ENCODE measurements at regions not wholly inside any gene's neighbourhood (a gene's known extent, or its start where the extent isn't known, plus 50 kb on each side); places are given as distances from the start of the nearest gene placed in this dataset.

- DNase-seq = no peak
Observed at GRCh38 chr2:136448986-136449780, 316.2 kb upstream of the THSD7B start.

DNA sequence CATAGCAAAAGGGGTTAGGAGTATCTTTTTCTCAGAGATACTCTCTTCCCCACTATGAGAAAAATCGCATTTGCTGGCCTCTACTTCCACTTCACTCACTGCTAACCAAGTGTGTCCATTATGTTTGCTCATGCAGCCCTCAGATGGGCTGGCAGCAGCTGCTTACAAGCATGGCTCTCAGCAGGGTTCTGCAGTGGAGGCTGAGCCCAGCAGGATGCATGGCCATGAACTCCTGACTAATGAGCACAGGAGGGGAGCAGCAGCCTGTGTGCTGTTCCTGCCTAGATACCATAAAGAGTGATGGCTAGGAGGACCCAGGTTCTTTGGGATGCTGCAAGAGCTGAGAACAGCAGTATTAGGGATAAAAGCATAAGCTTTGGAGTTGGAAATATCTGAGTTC is 316.9 kb upstream of the THSD7B start:
- no peak for DNase-seq

DNA sequence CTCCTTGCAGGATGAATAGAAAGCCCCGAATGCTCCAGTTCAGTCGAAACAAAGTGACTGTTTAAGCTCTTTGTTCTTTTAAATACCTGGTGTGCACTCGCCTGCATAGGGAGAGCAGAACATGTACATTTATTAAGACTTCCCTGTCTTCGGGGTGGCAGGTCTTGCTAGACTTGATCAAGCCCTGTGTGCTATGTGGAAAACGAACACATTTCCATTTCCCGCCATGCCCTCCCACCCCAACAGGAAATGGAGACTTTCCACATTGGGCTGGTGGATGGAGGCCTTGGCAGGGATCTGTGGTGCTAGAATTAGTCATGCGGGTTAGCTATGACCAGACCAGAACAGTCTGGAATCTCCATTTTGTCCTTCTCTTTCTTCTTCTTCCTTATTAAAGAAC is 321.0 kb upstream of the THSD7B start:
- DNase-seq = no peak

DNA sequence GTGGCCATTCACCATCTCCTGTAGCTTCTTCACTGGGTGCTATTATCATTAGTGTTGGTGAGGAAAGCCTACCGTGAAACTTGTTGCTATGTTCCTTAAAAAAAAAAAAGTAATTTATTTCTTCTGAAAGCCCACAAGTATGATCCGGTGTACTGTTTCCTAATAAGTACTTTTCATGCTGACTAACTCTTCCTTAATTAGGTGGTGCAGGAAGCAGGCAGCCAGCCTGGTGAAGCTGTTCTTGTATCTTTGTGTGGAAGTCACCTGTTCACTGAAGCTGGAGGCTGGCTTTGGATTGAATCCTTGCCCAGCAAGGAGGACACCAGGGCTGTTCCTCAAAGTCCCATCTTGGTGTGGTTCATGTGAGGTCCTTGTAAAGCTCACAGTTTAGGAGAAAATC is 321.7 kb upstream of the THSD7B start:
- no peak for DNase-seq

- no peak for DNase-seq
Observed at GRCh38 chr2:136441979-136442714, 323.2 kb upstream of the THSD7B start.

GRCh38 chr2:136439064-136439676 is 321.2 kb upstream of the CXCR4 start:
- no peak for DNase-seq

DNA sequence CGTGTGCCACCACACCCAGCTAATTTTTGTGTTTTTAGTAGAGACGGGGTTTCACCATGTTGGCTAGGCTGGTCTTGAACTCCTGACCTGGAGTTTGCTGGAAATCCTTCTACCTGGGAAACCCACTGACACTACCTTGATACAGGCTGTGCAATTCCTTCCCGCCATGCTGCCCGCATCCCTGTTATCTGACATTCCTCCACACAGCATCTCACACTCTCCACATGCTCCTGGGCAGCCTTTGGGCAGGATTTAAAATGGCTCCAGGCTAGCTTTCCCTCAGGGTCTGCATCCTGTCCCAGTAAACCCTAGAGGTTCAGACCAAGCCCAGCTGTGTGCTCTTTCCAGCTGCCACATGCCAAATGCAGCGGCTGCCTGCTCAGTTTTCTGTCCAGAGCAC is 319.5 kb upstream of the CXCR4 start:
- DNase-seq = no peak

- no peak for DNase-seq
Observed at GRCh38 chr2:136436936-136437335, 319.0 kb upstream of the CXCR4 start.

- no peak for DNase-seq
Observed at GRCh38 chr2:136434251-136434715, 316.3 kb upstream of the CXCR4 start.

GRCh38 chr2:136433261-136433660 is 315.3 kb upstream of the CXCR4 start:
- no peak for DNase-seq

- DNase-seq = no peak
Observed at GRCh38 chr2:136424112-136424511, 306.2 kb upstream of the CXCR4 start.

- peak; percentile 32 for DNase-seq
Observed at GRCh38 chr2:136423516-136423996, 305.6 kb upstream of the CXCR4 start.

GRCh38 chr2:136422512-136422911 is 304.6 kb upstream of the CXCR4 start:
- no peak for DNase-seq

DNA sequence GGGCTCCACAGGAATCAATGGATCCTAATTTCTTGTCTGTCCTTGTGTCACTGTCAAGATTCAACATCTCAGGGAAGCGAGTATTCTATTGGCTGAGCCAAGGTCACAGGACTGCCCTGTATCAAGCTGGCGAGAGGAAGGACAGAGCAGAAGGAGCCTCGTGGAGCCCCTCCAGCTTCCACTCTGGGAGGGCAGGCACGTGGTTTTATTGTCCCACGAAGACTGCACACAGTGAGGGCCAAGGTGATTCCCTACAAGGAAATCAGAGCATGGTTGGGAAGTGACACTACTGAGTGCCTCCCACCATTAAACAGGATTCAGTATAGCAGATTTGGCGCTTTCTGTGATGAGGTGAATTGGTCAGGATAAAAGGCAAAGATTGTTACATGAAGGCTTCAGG is 302.4 kb upstream of the CXCR4 start:
- DNase-seq = no peak

DNA sequence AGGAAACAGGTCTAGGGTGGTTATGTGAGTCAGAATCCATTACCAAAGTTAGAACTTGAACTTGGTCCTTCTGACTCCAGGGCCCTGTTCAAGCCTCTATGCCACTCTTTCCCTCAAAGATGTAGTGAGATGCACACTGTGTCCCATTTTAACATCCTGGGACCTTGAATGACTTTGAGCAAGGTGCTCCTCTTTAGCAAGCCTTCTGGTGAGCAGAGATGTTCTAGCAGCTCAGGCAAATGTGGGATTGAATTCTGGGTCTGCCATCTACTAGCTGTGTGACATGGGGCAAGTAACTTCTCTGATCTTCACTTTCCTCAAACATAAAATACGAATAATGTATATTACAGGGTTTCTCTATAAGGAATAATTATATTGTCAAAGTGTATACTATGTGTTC is 294.0 kb upstream of the CXCR4 start:
- DNase-seq = no peak

DNA sequence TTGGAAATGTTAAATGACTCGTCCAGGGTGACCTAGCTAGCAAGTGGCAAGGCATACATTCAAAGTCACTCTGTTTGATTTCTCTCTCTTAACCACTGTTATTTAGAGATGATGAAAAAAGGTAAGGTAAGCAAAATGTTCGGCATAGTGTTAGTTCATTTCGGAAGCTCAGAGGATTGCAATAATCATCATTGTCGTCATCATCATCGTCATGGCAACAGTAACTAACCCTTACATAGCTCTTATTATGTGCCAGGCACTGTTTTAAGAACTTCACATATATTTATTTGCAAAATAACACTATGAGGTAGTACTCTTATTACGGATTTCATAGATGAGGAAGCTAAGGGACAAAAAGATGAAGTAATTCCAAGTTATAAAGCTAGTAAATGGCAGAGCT is 292.7 kb upstream of the CXCR4 start:
- DNase-seq = no peak

GRCh38 chr2:136408795-136409194 is 290.8 kb upstream of the CXCR4 start:
- DNase-seq = no peak

DNA sequence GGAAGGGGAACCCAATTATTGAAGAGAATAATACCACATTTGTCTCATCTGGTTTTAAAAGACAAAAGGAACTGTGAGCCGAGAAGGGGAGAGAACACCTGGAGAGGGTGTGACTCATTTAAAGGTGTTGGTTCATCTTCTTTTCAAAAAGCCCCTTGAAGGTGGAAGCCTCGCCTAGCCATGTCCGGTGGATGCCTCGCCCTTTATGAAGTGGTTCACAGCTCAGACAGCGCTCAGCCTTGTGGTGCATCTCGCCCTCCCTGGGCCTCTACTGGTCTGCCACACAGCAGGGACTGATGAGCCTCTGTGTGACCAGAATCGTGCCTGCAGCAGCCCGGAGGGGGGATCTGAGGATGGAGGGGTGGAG is 290.0 kb upstream of the CXCR4 start:
- no peak for DNase-seq

- DNase-seq = no peak
Observed at GRCh38 chr2:136407117-136407951, 289.4 kb upstream of the CXCR4 start.

- no peak for DNase-seq
Observed at GRCh38 chr2:136404925-136405324, 287.0 kb upstream of the CXCR4 start.

DNA sequence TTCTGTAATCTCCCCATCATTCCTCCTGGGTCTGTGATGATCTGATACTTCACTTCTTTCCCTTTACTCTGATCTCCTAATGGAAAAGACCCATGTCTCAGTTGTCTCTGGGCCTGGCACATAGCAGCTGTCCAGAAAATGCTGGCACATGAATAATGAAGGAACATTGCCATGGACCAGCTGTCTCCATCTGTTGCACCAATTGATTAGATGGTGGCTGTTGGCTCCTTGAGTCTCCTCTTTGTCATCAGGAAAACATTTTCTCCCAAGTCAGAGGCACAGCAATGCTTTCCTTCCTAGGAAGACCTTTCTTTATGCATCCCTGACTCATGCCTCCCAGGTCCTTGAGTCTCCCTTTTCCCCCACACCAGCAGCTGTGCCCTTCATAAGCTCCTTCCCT is 286.2 kb upstream of the CXCR4 start:
- DNase-seq = no peak

GRCh38 chr2:136402281-136402680 is 284.3 kb upstream of the CXCR4 start:
- DNase-seq = no peak
